ENCODE measurements at regions not wholly inside any gene's neighbourhood (a gene's known extent, or its start where the extent isn't known, plus 50 kb on each side); places are given as distances from the start of the nearest gene placed in this dataset.

GRCh38 chr18:34965108-34965507 lies 76.1 kb upstream of the MAPRE2 start:
- in situ Hi-C loops (cut with MboI; ENCODE audit: low pct_ligation_motif_present in 1 of 4, low pct_unique_long_range_greater_than_20kb in 1 of 4, low sequenced_read_pairs in 3 of 4) = loop anchor here in 1 of 4 donors (25.0 kb wide), 1 partner anchor 103 kb away; no protein-coding TSS in a partner anchor
- H3K27ac ChIP-seq = no peak overlapping the region
- 54% methylated on average over 1 of the region's 1 CpG; no CpG with 5 or more reads in 1 of the 2 donors for WGBS, 2 donors (ENCODE audit: low coverage in 1 of 2)
- no peak for DNase-seq
- H3K36me3 ChIP-seq = no peaks in the 10 kb centered on the region
- intact Hi-C loops (cut with DNase I; ENCODE audit: low total_unique reads) = no loop called here
- no peaks in the 10 kb centered on the region for H3K27me3 ChIP-seq
- TF ChIP-seq EP300 (IDR thresholded peaks at IDR 0.05; ENCODE audit: low read depth) (no peak), CTCF (IDR thresholded peaks at IDR 0.05) (no peak), POLR2A (IDR thresholded peaks at IDR 0.05) (no peak), POLR2AphosphoS5 (IDR thresholded peaks at IDR 0.05) (no peak)
- H3K4me1 ChIP-seq = peaks cover 0 to 3% (median 0%) of the 10 kb centered on the region in 4 donors
- no peak overlapping the region for H3K4me3 ChIP-seq
- no peaks in the 10 kb centered on the region for H3K9me3 ChIP-seq

- in situ Hi-C loops (cut with MboI; ENCODE audit: low pct_ligation_motif_present in 1 of 4, low pct_unique_long_range_greater_than_20kb in 1 of 4, low sequenced_read_pairs in 3 of 4) (loop anchor here in 1 of 4 donors (25.0 kb wide), 1 partner anchor 103 kb away; no protein-coding TSS in a partner anchor), intact Hi-C loops (cut with DNase I; ENCODE audit: low total_unique reads) (no loop called here)
- H3K9me3 ChIP-seq = no peaks in the 10 kb centered on the region
- TF ChIP-seq EP300 (IDR thresholded peaks at IDR 0.05; ENCODE audit: low read depth) (no peak), CTCF (IDR thresholded peaks at IDR 0.05) (no peak), POLR2AphosphoS5 (IDR thresholded peaks at IDR 0.05) (no peak), POLR2A (IDR thresholded peaks at IDR 0.05) (no peak)
- WGBS, 2 donors (ENCODE audit: low coverage in 1 of 2) = 74 to 78% methylated on average over 1 of the region's 1 CpG
- H3K27ac ChIP-seq = no peak overlapping the region
- peaks cover 0 to 3% (median 0%) of the 10 kb centered on the region in 4 donors for H3K4me1 ChIP-seq
- no peaks in the 10 kb centered on the region for H3K27me3 ChIP-seq
- H3K36me3 ChIP-seq = no peaks in the 10 kb centered on the region
- no peak for DNase-seq
- H3K4me3 ChIP-seq = no peak overlapping the region
Observed at GRCh38 chr18:34965566-34965965, 75.6 kb upstream of the MAPRE2 start.

GRCh38 chr18:34970106-34970505 lies 71.1 kb upstream of the MAPRE2 start:
- Histone ChIP-seq H3K27ac (no peak overlapping the region), H3K9me3 (no peaks in the 10 kb centered on the region), H3K36me3 (no peaks in the 10 kb centered on the region), H3K4me1 (peaks cover 0 to under 1% (median 0%) of the 10 kb centered on the region in 4 donors), H3K27me3 (no peaks in the 10 kb centered on the region), H3K4me3 (no peak overlapping the region)
- in situ Hi-C loops (cut with MboI; ENCODE audit: low pct_ligation_motif_present in 1 of 4, low pct_unique_long_range_greater_than_20kb in 1 of 4, low sequenced_read_pairs in 3 of 4) = loop anchor here in 1 of 4 donors (25.0 kb wide), 1 partner anchor 108 kb away; no protein-coding TSS in a partner anchor
- intact Hi-C loops (cut with DNase I; ENCODE audit: low total_unique reads) = no loop called here
- no peak for DNase-seq
- WGBS, 2 donors (ENCODE audit: low coverage in 1 of 2) = 69 to 74% methylated on average over 3 of the region's 3 CpGs
- TF ChIP-seq POLR2A (IDR thresholded peaks at IDR 0.05) = no peak
- no peak for TF ChIP-seq CTCF (IDR thresholded peaks at IDR 0.05)
- TF ChIP-seq EP300 (IDR thresholded peaks at IDR 0.05; ENCODE audit: low read depth) = no peak
- no peak for TF ChIP-seq POLR2AphosphoS5 (IDR thresholded peaks at IDR 0.05)

- 29% methylated on average over 1 of the region's 1 CpG for WGBS, 2 donors (ENCODE audit: low coverage in 1 of 2)
- no peak for TF ChIP-seq CTCF (IDR thresholded peaks at IDR 0.05)
- no peak for TF ChIP-seq POLR2A (IDR thresholded peaks at IDR 0.05)
- TF ChIP-seq POLR2AphosphoS5 (IDR thresholded peaks at IDR 0.05) = no peak
- no peak for TF ChIP-seq EP300 (IDR thresholded peaks at IDR 0.05; ENCODE audit: low read depth)
- H3K36me3 ChIP-seq = no peaks in the 10 kb centered on the region
- H3K9me3 ChIP-seq = no peaks in the 10 kb centered on the region
- H3K27me3 ChIP-seq = no peaks in the 10 kb centered on the region
- intact Hi-C loops (cut with DNase I; ENCODE audit: low total_unique reads) = no loop called here
- H3K4me3 ChIP-seq = no peak overlapping the region
- no peak overlapping the region for H3K27ac ChIP-seq
- no peak for DNase-seq
- peaks cover 0 to 5% (median 0%) of the 10 kb centered on the region in 4 donors for H3K4me1 ChIP-seq
- in situ Hi-C loops (cut with MboI; ENCODE audit: low pct_ligation_motif_present in 1 of 4, low pct_unique_long_range_greater_than_20kb in 1 of 4, low sequenced_read_pairs in 3 of 4) = loop anchor here in 1 of 4 donors (25.0 kb wide), 1 partner anchor 109 kb away; no protein-coding TSS in a partner anchor
Observed at GRCh38 chr18:34971313-34971712, 69.9 kb upstream of the MAPRE2 start.

Measured in transverse colon (tissue), 4 donors.